Activated CD4-positive, alpha-beta T cell treated with anti-CD3 and anti-CD28 coated beads, Interleukin-2, Interleukin-6, amounts not matched to agents 100 ng/mL and 50 ng/mL, durations not matched to agents 16 hours and 8 hours (primary cell): ENCODE measurements at regions not wholly inside any gene's neighbourhood (a gene's known extent, or its start where the extent isn't known, plus 50 kb on each side); places are given as distances from the start of the nearest gene placed in this dataset.

ENCODE experiments used
- DNase-seq: peaks from one replicate; pipeline ENCODE4 v3.0.0-alpha.2; 2020

DNA sequence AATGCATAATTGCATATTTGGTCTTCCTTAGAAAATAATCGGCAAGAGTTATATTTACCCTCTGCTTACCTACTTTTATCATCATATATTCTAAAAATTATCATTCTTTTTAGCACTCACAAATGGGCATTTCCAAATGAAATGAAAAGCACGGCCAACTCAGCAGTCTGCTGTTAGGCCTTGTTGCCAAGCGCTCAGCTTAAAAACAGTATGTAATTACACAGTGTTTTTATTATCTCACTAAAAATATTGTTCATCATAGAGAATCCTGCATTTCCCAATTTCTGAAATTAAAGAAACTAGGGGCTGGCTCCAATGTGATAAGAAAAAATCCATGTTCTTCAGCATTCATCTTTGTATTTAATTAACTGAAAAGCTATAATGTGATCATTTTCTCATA, 391.7 kb upstream of the ADARB2 start:
- DNase-seq = no peak

DNA sequence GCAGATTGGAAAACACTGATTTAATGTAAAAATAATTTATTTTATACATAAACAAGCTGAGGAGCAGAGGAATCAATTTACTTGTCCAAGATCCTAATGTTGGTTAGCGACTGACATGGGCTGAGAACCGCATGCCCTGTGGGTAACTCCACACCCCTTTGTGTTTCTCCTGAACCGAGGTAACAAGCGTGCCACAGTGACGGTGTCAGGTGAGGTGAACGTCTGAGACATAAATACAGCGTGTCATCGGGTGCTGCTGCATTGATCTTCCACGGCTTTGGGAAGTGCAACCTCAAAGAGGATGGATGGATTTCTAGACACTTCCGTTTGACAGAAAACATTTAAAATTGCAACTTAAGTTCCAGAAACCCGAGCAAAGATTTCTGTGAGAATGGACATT, 386.8 kb upstream of the ADARB2 start:
- DNase-seq = no peak

DNA sequence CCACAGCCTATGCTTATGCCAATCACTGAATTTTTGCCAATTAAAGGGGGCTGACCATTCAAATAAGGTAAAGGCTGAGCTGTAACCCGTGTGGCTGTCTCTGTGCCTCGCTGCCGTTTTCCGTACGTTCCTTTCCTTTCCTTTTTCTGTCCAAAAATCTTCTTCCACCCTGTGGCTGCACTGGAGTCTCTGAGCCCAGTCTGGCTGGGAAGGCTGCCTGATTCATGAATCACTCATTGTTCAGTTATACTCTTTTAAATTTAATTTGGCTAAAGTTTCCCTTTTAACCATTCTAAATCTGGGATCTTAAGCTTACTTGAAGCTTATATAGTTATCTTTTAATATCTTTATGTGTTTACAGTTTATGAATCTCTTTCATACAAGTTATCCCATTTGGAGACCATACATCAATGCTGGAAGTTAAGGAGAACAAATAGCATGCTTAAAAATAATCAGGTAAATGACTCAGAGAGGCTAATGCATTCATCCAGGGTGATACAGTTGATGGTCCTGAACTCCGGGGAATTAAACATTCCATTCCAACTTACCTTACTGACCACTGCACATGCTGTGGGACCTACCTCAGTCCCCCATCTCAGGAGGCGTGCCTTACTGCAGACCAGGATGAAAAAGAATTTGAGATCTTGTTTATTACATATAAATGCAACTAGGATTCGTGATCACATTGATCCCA, 385.3 kb upstream of the ADARB2 start:
- no peak for DNase-seq

DNA sequence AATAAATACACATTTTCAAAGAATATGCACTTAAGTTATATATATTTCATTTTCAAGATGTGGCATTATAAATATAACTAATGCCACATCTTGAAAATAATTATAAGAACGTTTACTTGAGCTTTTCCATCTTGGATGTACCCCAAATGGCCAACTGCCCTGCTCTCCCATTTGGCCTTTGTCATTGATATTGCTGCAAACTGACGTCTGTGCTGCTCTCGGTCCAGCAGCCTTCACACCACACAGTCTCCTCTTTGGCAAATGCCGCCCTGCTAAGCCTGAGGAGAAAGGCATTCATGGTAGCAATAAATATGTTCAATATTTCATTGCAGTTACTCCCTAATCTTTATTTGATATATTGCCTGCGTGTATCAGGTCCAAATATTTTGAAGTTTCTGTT, 384.6 kb upstream of the ADARB2 start:
- DNase-seq = no peak

DNA sequence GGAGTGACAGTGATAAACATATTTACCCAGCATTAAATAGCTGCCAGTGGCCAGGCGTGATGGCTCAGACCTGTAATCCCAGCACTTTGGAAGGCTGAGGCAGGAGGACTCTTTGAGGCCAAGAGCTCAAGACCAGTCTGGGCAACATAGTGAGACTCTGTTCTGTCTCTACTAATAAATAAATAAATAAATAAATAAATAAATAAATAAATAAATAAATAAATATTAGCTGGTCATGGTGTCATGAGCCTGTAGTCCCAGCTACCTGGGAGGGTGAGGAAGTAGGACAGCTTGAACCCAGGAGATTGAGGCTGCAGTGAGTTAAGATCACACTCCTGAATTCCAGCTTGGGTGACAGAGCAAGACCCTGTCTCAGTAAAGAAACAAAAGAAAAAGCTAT, 384.0 kb upstream of the ADARB2 start:
- DNase-seq = no peak

DNA sequence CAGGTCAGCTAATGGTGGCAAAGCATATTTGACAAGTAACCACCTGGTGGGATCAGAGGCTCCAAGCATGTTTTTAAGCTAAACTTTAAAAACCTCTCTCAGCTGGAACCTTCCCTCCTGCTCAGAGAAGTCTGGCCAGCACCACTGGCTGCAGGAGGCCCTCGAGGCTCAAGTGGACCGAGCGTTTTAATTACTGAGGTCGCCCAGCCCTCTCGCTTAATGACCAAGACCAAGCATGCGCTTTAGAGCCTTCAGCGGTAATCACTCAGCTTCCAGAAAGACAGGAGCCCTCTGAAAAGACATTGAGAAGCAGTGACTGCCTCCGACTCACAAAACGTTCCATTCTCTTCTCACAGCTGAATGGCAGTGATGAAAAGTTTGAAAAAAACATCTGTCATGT, 383.4 kb upstream of the ADARB2 start:
- no peak for DNase-seq

DNA sequence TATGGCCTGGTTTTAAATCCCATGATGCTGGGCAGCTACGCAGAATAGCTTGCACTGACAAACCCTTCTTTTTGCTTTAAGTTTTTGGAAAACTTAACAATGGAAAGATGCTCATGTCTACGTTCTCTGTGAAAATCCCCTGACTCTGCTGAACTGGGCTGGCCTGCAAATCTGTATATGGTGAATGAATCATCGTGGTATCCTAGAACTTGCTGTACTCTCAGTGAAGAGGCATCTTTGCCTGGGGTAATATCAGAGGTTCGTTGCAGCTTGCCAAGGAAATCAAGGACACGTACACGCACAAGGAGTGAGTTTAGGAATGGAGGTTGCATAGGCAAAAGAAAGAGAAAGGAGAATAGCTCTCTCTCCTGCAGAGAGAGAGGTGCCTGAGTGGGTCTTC, 382.0 kb upstream of the ADARB2 start:
- DNase-seq = no peak

DNA sequence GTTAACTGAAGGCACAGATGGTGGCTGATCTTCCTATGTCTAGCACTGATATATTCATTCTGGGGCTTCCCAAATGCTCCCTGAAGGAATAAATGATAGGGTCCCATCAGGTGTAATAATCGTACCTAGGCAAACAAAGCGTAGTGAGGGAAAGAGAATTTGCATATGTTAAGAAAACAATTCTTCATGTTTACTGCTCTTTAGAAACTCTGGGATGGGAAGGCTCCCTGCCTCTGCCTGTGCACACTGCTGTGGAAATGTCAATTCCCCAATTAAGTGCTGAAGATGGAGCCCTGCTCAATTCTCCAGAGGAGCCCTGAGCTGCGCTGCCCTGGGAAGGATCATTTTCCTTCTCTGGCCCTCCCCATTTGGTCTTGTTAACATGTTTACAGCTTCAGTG, 380.9 kb upstream of the ADARB2 start:
- DNase-seq = no peak

DNA sequence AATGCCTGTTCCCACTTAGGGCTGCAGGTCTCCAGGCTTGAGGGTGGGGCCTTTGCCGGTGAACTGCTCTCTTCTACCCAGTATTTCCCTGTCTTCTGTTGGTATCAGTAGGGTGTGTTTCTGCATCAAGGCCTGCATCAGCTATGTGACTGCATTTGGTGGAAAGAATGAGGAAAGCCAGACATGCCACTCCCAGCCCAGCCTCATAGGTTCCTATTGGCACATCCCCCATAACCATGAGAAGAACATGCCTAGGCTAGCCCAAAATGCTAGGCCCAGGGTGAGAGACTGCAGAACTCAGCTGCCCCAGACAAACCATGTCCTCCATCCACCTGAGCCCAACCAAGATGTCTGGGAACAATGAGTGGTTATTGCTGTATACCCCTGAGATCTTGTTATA, 380.3 kb upstream of the ADARB2 start:
- no peak for DNase-seq

DNA sequence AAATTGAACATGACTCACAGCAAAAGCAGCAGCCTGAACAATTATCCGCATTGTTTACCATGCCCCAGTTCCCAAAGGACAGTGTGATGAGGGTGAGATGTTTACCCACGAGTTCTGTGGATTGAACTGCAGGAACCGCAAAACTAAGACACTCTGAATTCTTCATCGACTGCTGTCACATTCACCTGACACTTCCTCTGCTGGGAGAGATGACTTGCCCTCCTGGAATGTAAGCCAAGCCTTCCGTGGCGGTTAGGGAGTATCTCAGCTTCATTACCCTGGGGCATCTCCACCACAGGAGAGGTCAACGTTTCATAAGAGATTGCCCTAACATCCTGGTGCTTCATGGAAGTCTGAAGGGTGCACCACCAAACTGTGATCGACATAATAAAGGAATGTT, 374.6 kb upstream of the ADARB2 start:
- no peak for DNase-seq

DNA sequence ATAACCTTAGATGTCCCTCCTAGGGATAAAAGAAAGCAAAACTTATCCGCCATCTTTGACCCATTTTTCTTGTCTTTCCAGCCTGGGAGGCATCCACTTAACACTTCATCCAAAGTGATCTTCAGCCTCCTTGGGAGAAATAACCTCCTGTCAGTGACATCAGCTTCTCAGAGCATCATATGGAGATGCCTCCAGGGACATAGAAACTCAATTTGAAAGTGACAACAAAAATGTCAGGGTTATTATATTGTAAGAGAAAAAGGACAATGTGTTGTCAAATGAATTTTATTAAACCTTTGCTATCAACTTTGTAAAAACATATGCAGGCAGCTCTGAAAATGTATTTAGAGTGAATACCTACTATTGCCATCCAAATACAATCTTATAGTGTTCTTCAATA, 371.2 kb upstream of the ADARB2 start:
- no peak for DNase-seq

DNA sequence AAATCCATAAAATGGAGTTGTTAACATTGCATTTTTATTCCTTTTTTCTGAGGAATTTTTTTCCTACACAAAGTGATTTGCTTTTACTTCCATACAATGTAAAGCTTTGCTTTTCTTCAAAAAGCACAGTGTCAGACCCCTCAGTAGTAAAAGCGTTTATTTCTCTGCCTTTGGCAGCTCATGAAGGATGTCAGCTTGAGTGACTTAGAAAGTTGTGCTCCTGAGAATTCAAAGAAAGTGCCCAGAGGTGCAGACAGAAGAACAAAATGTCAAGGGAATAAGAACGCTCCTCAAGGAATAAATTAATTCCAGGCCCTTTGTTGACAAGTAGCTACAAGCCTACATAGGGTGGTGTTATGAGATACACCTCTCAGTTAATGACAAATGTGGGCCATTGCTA, 369.3 kb upstream of the ADARB2 start:
- DNase-seq = no peak

DNA sequence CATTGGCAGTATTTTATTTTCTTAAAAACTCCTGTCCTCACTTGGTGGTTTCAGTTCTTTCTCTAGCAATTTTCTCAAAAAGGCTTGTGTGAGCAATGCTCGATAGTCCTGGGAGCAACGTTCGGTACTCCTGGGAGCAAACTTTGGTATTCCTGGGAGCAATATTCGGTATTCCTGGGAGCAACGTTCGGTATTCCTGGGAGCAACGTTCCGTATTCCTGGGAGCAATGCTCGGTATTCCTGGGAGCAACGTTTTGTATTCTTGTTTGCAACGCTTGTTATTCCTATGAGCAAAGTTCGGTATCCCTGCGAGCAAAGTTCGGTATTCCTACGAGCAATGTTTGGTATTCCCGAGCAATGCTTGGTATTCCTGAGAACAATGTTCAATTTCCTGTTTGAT, 362.0 kb upstream of the ADARB2 start:
- DNase-seq = no peak

DNA sequence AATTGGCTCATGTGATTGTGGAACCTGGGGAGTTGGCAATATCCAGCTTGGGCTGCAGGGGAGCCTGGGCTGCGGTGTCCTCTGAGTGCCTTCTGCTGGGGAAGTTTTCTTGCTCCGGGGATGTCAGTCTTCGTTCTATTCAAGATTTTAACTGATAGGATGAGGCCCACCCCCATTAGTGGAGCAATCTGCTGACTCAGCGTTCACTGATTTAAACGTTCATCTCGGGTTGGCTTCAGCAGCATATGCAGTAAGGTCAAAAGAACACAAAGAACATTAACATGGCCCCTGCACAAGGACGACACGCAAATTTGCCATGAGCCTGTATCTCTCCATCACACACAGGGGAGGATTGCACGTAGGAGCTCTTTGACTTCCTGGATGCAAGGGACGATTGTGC, 360.6 kb upstream of the ADARB2 start:
- no peak for DNase-seq

DNA sequence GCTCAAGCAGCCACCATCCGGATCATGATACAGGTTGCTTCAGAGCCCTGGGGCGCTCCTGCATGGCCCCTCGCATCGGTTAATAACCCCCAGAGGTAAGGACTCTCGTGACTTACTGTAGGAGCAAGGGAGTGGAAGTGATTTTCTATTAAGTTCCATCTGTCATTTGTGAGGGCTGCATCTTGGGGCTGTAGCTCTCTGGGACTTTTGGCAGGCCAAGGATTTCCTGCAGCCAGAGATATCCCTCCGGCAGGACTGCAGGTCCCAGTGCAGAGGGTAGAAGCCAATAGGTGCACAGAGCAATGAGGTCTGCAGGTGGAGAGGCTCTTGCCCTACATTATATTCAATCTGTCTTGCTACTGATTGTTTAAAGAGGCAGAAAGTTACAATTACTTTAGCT, 356.8 kb upstream of the ADARB2 start:
- DNase-seq = no peak

DNA sequence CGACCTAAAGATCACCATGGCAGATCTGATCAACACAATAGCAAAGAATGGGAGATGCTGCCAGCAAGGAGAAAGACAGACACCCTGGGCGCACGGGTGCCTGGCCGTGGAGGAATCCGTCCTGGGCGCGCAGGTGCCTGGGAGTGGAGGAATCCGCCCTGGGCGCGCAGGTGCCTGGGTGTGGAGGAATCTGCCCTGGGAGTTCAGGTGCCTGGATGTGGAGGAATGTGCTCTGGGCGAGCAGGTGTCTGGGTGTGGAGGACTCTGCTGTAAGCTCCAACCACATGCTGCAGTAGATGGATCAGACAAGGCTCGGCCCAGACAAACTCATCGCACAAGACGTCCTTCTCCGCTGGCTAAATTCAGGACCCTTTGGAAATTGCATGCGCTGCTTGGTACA, 346.3 kb upstream of the ADARB2 start:
- no peak for DNase-seq

DNA sequence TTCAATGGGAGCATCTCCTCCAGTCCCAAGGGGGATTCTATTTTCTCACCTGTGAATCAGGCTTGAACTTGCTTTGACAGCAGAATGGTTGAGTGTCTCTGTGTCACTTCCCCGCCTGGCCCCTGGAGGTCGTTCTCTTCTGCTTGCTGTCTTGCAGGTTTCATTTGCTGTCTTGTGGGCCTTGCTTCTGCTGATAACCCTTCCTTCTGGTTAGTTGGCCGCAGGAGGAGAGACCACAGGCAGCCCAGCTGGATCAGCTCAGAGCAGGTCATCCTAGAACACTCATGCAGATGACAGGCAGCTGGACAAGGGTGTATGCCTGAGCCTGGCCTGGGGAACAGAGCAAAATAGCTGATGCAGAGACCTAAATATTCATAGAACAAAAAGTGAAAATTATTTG, 344.2 kb upstream of the ADARB2 start:
- no peak for DNase-seq

DNA sequence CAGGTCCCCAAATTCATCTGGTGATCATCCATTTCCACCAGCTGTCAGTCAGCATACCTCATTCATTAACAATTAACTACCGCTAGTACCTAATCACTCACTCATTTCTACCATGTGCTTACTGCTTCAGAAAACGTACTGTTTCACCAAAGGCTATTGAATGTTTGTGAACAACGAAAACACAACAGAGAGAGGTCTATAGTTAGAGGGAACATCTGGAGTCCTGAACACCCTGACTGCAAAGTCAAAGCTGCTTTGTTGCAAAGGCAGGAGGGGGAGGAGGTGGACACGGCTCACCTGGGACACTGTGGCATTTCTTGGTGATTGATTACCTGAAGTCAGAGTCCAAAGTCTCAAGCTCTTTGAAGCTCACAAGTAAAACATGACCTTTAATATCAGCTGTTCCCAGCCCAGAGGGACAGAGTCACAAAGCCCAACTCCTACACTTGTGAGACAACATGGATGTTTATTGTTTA, 342.3 kb upstream of the ADARB2 start:
- no peak for DNase-seq

DNA sequence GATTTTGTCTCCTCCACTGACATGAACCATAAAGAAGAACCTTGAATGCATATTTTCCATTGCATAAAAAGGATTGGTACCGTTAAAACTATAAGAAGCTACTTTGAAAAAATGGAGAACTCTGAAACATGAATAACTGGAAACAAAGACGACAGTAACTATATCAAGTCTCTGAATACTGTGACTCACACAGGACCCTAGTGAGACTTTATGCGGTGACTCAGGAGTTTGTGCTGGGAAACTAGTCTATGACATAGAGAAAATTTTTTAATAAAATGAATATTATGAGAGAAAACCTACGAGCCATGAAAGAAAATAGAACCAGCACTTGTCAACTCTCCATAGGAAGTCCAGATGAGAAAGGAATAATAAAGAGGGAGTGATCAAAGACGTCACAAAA, 339.9 kb upstream of the ADARB2 start:
- DNase-seq = no peak

DNA sequence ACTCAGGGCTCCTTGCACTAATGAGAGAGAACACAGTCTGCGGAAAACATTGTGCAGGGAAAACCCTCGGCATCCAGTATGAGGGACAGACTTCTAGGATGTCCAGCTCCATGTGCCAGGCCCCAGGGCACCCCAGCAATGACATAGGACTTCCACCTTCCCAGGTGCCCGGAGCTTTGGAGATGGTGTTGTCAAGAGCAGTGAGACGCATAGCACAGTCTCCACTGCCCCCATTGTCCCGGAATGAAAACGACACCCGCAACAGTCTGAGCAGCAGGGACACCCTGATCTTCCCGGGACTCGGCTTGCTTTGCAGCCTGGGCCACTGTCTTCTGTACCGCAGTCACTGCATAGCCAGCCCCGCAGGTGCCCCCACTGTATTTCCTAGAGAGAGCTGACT, 339.2 kb upstream of the ADARB2 start:
- no peak for DNase-seq

DNA sequence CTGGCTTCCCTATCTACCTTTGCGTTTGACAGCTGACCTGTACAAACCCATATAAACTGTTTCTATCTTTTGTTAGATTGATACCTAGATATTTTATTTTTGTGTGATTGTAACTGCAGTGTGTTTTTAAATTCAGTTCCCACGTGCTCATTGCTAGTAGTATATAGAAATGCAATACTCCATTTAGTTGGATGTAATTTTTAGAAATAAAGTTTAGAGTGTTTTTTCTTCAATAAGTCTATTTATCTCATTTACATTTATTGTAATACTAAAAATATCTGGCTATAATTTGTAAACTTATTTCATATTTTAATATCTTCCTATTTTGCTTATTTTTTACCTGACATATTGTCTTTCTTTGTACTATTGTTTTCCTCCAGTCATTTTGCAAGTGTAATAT, 329.7 kb upstream of the ADARB2 start:
- no peak for DNase-seq

DNA sequence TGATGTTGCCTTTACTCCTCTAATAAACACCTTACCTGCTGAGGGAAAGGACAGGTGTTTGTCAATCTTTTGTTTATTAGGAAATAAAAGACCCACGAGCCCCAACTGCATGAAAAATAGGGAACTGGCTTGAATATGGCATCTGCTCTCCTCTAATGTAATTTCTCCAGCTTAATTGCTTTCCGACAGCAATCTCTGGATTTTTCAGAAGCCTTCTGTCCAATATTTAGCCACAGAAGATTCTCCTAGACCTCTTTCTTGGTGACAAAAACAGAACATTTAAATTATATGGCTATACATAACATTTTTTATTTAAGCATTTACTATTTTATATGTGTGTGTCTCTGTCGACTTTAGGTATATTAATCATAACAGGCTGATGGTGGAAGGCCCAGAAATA, 317.4 kb upstream of the ADARB2 start:
- DNase-seq = no peak

DNA sequence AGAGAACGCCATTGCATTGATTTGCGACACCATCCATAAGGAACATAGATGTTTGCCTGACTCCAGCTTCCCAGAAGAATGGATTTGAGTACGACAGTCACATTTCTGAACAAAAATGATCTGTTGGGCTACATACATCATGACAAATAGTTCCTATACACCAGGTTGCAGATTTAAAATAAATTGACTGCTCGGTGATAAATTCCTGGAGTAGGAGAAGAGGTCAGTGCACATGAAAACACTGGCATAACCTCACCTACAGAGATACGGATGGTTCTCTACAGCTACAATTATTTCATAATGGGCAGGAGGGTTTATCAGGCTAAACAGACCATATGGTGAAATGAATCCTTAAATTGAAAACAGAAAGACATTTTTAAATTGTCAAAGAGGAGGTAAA, 316.5 kb upstream of the ADARB2 start:
- DNase-seq = no peak

DNA sequence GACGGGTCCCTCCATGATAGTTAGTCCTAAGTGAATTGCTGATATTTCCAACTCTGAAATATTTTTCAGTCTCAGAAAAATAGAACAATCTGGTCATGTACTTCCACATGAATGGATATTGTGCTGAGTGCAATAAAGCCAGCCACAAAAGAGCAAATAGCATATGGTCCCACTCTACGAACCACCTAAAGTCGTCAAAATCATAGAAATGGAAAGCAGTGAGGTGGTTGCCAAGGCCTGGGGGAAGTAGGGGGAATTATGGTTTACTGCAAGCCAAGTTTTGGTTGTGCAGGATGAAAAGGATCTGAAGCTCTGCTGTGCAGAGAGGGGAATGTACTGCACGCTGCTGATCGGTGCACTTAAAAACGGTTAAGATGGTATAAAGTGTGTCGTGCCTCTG, 313.8 kb upstream of the ADARB2 start:
- no peak for DNase-seq

DNA sequence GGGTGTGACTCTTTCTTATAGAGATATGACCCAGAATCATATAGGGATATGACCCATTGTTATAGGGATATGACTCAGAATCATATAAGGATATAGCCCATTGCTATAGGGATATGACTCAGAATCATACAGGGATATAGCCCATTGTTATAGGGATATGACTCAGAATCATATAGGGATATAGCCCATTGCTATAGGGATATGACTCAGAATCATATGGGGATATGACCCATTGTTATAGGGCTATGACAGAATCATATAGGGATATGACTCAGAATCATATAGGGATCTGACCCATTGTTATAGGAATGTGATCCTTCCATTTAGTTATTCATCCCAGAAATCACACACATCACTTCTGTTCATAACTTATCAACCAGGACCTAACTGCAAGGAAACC, 312.2 kb upstream of the ADARB2 start:
- no peak for DNase-seq
